Neural crest cell (in vitro differentiated cells): ENCODE measurements at regions not wholly inside any gene's neighbourhood (a gene's known extent, or its start where the extent isn't known, plus 50 kb on each side); places are given as distances from the start of the nearest gene placed in this dataset.

ENCODE experiments used
- DNase-seq: peaks from one replicate; pipeline ENCODE4 v3.0.0; 2021; ENCODE audit warnings: low read depth, mixed read lengths, low spot score
- H3K27ac Mint-ChIP-seq: one replicate; pipeline ENCODE4 v1.8.0; 2021; ENCODE audit warnings: mild to moderate bottlenecking, mixed read lengths; ENCODE audit not compliant: unreplicated experiment
- H3K27me3 Mint-ChIP-seq: 2 replicates; pipeline ENCODE4 v1.8.0; 2021; ENCODE audit warnings: low read depth, mild to moderate bottlenecking, mixed read lengths
- H3K36me3 Mint-ChIP-seq: 2 replicates; pipeline ENCODE4 v1.8.0; 2021; ENCODE audit warnings: low read depth, mild to moderate bottlenecking, mixed read lengths
- H3K4me1 Mint-ChIP-seq: 2 replicates; pipeline ENCODE4 v1.8.0; 2021; ENCODE audit warnings: mixed read lengths
- H3K4me3 Mint-ChIP-seq: one replicate; pipeline ENCODE4 v1.8.0; 2021; ENCODE audit warnings: mild to moderate bottlenecking, mixed read lengths
- H3K9me3 Mint-ChIP-seq: 2 replicates; pipeline ENCODE4 v1.8.0; 2021; ENCODE audit warnings: mixed read lengths
- CTCF ChIP-seq: fragments of 200-600 bp; sonication (generic); conservative IDR thresholded peaks from 2 replicates; pipeline ENCODE4 v1.5.0; 2021; ENCODE audit warnings: antibody characterized with exemption, mild to moderate bottlenecking

GRCh38 chr6:119545245-119545644 is 195.7 kb upstream of the MAN1A1 start:
- Mint-ChIP-seq H3K36me3 (no peaks in the 10 kb centered on the region), H3K4me3 (no peak overlapping the region), H3K9me3 (no peaks in the 10 kb centered on the region), H3K27me3 (no peaks in the 10 kb centered on the region), H3K4me1 (no peaks in the 10 kb centered on the region), H3K27ac (no peak overlapping the region)
- DNase-seq: no peak
- no peak for TF ChIP-seq CTCF

DNA sequence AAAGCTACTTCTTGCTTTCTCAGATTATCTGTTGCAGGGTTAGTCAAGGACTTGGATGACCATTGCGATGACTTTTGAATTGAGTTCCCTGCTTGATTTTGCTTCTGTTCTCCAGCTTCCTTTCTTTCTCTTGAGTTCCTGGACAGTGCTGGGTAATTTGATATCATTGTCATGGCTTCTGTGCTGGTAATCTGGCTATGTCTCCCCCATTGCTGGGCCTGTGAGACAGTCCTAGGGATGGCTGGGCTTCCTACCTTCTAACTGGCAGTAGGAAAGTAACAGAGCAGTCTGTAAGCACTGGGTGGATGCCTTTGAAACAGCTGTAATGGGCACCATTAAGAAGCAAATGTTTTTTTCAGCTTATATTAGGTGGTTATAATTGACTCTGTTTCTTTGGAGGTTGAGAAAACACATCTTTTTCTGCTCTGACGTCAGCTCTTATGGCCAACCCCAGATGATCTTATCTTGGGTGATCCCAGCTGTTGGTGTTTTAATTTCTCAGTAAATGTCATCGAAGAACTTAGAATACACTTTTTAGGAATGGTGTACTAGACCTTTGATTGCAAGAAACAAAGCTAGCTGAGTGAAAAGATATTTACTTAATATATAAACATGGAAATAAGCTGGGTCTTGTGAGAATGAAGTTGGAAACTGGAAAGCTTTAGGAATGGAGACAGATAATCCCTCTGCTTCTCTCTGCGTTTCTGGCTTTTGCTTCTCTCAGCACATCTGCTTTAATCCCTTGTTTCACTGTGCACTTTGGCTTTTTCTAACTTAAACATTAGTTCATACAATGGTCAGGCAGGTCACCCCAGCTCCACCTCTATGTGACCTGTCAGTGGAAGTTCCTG is 195.0 kb upstream of the MAN1A1 start:
- H3K9me3 Mint-ChIP-seq: no peaks in the 10 kb centered on the region

GRCh38 chr6:119543332-119543731 is 193.8 kb upstream of the MAN1A1 start:
- H3K9me3 Mint-ChIP-seq: no peaks in the 10 kb centered on the region
- no peak for DNase-seq
- H3K36me3 Mint-ChIP-seq: no peaks in the 10 kb centered on the region
- H3K27me3 Mint-ChIP-seq: no peaks in the 10 kb centered on the region
- no peak for TF ChIP-seq CTCF
- H3K4me3 Mint-ChIP-seq: no peak overlapping the region
- no peaks in the 10 kb centered on the region for H3K4me1 Mint-ChIP-seq
- H3K27ac Mint-ChIP-seq: no peak overlapping the region

More for the DNA sequence above, 195.0 kb upstream of the MAN1A1 start:
- Mint-ChIP-seq H3K27ac (no peak overlapping the region), H3K4me1 (no peaks in the 10 kb centered on the region), H3K4me3 (no peak overlapping the region), H3K27me3 (no peaks in the 10 kb centered on the region), H3K36me3 (no peaks in the 10 kb centered on the region)
- no peak for TF ChIP-seq CTCF
- no peak for DNase-seq

DNA sequence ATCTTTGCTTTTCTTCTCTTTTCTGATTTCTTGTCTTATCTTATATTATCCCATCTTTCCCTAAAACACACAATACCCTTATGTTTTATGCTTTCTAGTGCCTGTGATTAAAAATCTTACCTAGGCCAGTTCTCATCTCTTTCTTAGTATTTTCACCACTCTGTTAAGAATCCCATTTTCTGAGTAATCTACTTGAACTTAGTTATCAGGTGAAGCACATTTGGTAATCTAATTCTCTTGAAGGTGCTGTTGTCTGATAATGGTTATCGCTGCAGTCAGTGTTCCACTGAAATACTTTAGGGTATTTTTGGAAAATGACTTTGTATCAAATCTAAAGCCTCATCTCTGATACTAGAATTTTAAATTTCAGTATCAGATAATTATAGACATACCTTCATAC is 192.5 kb upstream of the MAN1A1 start:
- Mint-ChIP-seq H3K4me3 (no peak overlapping the region), H3K4me1 (no peaks in the 10 kb centered on the region), H3K27me3 (no peaks in the 10 kb centered on the region), H3K36me3 (no peaks in the 10 kb centered on the region), H3K9me3 (no peaks in the 10 kb centered on the region), H3K27ac (no peak overlapping the region)
- TF ChIP-seq CTCF: no peak
- DNase-seq: no peak

DNA sequence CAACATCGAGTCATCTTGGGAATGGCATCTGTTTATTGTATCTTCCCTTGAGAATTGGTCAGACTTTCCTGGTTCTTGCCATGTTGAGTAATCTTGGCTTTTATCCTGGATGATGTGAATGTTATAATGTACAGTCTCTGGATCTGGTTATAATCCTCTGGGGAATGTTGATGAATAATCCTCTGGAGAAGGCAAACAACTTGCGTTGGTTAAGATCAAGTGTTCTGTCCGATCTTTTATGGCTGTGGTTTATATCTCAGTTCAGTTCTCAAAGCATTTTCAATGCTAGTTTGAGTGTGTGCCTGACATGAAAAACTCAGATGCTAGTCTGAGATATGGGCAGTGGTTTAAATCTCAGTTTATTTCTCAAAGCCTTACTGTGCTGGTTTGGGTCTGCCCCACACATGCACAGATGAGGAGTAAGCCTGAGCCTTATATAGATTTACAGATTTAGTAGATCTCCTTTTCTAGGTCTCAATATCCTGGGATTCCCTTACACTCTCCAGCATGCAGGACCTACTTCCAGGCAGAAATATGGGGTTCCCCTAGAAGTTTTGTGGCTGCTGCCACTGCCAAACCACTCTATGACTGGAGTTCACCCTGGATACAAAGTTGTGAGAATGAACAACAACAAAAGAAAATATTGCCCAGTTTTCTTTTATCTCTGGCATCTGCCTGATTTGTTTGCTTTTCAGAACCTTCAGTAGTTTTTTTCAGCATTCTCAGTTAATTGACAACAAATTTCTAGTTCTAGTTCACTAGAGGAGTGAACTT is 191.8 kb upstream of the MAN1A1 start:
- no peak for TF ChIP-seq CTCF

More for the DNA sequence above, 191.8 kb upstream of the MAN1A1 start:
- no peaks in the 10 kb centered on the region for H3K36me3 Mint-ChIP-seq
- no peak overlapping the region for H3K27ac Mint-ChIP-seq
- H3K4me1 Mint-ChIP-seq: no peaks in the 10 kb centered on the region
- H3K9me3 Mint-ChIP-seq: no peaks in the 10 kb centered on the region
- H3K4me3 Mint-ChIP-seq: no peak overlapping the region
- no peaks in the 10 kb centered on the region for H3K27me3 Mint-ChIP-seq
- DNase-seq: no peak
